HL-60 (cell line): ENCODE measurements at regions not wholly inside any gene's neighbourhood (a gene's known extent, or its start where the extent isn't known, plus 50 kb on each side); places are given as distances from the start of the nearest gene placed in this dataset.

Experiments used
- DNase-seq, 2 experiments: peaks; one replicate each; pipeline ENCODE4 v3.0.0-alpha.2; 2010 to 2020; ENCODE audit warnings: low read depth in 1 of 2, low spot score in 1 of 2
- H3K27ac ChIP-seq: fragments of 250-450 bp; sonication (Bioruptor Pico); replicated peaks from 2 replicates; pipeline ENCODE4 v1.5.1; 2020; ENCODE audit warnings: mild to moderate bottlenecking, moderate library complexity
- H3K27me3 ChIP-seq: fragments of 250-450 bp; sonication (Bioruptor Pico); 2 replicates; pipeline ENCODE4 v1.5.1; 2021; ENCODE audit warnings: mild to moderate bottlenecking, moderate library complexity; ENCODE audit not compliant: insufficient read depth, poor library complexity, severe bottlenecking
- H3K4me3 ChIP-seq: replicated peaks from 2 replicates; pipeline ENCODE4 v1.5.1; 2011; ENCODE audit warnings: mild to moderate bottlenecking, control low read depth, low read length; ENCODE audit not compliant: insufficient read depth
- CTCF ChIP-seq: IDR thresholded peaks from one replicate; pipeline ENCODE4 v1.5.1; 2011; ENCODE audit warnings: low read length, control low read depth, inconsistent platforms; ENCODE audit not compliant: insufficient read depth
- GABPA ChIP-seq: IDR thresholded peaks from 2 replicates; pipeline ENCODE4 v1.6.1; 2012; ENCODE audit warnings: low read depth
- POLR2AphosphoS5 ChIP-seq: IDR thresholded peaks from 2 replicates; pipeline ENCODE4 v1.6.1; 2012; ENCODE audit warnings: low read depth
- REST ChIP-seq: IDR thresholded peaks from 2 replicates; pipeline ENCODE4 v1.6.1; 2012; ENCODE audit warnings: low read depth; ENCODE audit not compliant: insufficient replicate concordance
- SPI1 ChIP-seq: IDR thresholded peaks from 2 replicates; pipeline ENCODE4 v1.6.1; 2012; ENCODE audit warnings: low read depth, mild to moderate bottlenecking, borderline replicate concordance

- TF ChIP-seq REST: no peak
- TF ChIP-seq GABPA: no peak
- TF ChIP-seq CTCF: no peak
- TF ChIP-seq POLR2AphosphoS5: no peak
- TF ChIP-seq SPI1: no peak
- H3K27me3 ChIP-seq: no peaks in the 10 kb centered on the region
- DNase-seq: no peak
- H3K27ac ChIP-seq: no peak overlapping the region
- H3K4me3 ChIP-seq: no peak overlapping the region
Measured at GRCh38 chr3:181358562-181358961, 353.2 kb upstream of the SOX2 start.

- no peak overlapping the region for H3K4me3 ChIP-seq
- no peaks in the 10 kb centered on the region for H3K27me3 ChIP-seq
- TF ChIP-seq REST (no peak), POLR2AphosphoS5 (no peak), CTCF (no peak), SPI1 (no peak), GABPA (no peak)
- no peak for DNase-seq
- no peak overlapping the region for H3K27ac ChIP-seq
Measured at GRCh38 chr3:181358060-181358459, 353.7 kb upstream of the SOX2 start.

- H3K4me3 ChIP-seq: no peak overlapping the region
Measured at GRCh38 chr3:181354140-181354539, 357.6 kb upstream of the SOX2 start.

More at GRCh38 chr3:181354140-181354539, 357.6 kb upstream of the SOX2 start:
- no peak for DNase-seq
- no peak for TF ChIP-seq REST
- TF ChIP-seq SPI1: no peak
- no peak for TF ChIP-seq CTCF
- no peak for TF ChIP-seq GABPA
- no peak for TF ChIP-seq POLR2AphosphoS5
- H3K27ac ChIP-seq: no peak overlapping the region
- H3K27me3 ChIP-seq: no peaks in the 10 kb centered on the region
